ENCODE measurements at regions not wholly inside any gene's neighbourhood (a gene's known extent, or its start where the extent isn't known, plus 50 kb on each side); places are given as distances from the start of the nearest gene placed in this dataset.
A peak's percentile ranks its signal among the peaks of the same experiment; 100 is the strongest.

DNA sequence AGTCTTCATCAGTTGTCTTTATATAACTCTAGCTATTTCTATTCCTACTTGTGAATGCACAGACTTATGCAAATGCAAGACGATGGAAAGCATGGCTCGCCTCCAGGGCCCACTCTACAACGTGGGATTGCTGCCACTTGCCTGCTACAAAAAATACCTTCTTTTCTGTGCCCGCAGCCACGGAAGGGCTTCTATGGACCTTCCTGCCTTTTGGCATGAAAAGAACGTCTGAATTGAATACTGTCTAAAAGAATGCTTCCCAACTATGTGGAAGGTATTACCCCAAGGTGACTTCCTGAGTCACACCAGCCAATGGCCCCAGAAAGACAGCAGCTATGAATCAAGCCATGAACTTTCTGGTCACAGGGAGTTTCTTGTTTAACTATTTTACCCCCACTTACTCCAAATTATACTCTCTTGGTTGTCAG lies 261.2 kb downstream of the HIVEP2 start:
- no peak for DNase-seq

- no peak for DNase-seq
Measured at GRCh38 chr6:142684371-142684770, 260.6 kb downstream of the HIVEP2 start.

DNA sequence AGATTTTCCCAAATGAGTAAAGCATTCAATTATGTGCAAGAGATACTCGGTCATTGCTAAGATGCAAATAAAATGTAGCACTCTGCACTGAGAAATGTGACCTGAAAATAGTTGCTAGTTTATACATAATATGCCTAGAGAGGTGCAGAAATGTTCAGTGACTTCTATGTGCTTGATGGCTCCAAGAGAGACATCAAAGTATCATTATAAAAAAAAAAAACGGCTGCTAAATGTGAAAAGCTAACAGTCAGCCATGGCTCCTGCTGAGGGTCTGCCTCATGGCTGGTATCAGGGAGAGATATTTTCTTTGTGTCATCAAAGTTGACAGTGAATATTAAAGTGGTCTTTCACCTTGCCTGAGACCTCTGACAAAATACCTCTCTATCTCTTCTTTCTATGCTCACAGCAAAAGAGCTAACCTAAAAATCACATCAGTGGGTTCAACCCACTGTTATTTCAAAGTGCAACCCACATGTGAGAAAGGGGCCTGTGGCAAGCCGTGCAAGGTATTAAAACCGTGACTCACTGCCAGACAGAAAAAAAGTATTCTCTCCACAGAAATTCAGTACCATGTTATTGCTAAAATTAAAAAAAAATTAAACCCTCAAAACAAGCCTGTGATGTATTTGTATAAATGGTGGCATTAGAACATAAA lies 259.0 kb downstream of the HIVEP2 start:
- no peak for DNase-seq

- no peak for DNase-seq
Measured at GRCh38 chr6:142686507-142686887, 258.5 kb downstream of the HIVEP2 start.

DNA sequence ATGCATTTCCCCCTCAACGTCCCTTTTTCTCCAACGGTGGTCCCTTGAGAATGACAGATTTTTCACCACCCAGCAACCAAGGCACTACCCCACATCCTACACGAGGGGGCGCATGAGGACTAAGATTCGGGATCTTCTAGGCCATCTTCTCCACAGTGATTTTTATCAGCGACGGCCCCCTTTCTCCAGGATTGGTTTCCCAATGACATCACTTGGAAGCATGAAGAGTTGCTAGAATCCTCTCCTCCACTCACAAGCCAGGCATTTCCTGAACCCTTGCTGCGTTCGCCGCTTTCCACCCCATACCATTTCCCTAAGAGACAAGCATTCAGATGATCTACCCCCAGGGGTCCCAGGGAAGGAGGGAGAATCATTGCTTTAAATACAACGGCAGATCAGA lies 252.0 kb downstream of the HIVEP2 start:
- DNase-seq = peak; percentile 92

DNA sequence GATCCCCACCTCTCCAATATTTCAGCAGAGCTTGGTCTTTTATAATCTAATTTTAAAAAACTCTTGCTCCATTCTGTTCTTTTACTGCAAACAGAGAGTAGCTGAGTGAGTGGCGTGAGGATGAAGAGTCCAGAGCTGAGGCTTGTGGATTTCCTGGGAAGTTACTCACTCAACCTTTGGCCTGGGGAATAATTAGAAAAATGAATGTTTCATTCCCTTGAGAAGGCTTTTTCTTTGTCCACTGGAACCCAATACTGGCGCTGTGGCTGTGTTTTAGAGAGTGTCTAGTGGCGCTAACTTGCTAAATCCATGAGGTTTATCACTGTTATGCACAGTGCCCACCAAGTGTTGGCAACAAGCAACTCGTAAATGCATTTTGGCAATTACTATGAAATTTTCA lies 251.5 kb downstream of the HIVEP2 start:
- DNase-seq = peak; percentile 87

GRCh38 chr6:142694054-142694453 lies 250.9 kb downstream of the HIVEP2 start:
- peak; percentile 23 for DNase-seq

- DNase-seq = no peak
Measured at GRCh38 chr6:142695016-142695415, 250.0 kb downstream of the HIVEP2 start.

DNA sequence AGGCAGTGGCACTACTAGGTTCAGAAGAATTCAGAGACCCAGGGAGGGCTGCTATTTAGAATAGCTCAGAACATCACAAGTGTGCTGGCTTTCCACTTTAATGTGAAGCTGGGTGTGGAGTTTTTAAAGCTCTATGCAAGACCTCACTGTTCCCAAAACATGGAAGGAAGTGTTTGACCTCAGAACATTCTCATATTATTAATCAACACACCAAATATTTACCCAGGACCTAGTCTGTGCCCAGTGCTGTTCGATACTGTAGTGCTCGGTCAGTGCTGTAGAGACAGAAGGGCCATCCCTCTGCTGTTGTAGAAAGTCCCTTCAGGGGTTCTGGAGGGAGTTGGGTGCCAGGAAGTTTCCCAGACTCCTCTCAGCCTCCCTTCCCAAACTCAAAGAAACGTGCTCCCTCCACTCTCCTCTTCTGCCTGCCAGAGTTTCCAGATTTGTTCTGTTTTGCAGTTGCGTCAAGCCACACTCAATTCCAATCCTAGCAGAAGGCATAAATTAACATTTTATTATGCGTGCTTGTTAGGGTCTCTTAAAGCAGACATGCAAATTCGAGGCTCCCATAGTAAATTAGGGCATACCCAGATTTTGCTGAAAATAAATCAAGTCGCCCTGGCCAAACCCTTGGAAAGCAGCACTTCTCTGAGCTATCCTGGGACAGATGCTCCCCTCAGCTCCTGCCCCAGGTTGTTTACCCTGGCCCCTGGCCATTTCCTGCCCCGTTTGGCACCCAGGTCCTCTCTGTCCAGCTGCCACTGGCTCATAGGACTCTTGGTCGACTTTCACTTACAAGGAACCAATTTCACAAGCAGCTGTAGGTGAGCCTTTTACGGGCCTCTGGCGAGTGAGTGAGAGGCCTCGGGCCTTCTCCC lies 248.6 kb downstream of the HIVEP2 start:
- DNase-seq = peak; percentile 43

DNA sequence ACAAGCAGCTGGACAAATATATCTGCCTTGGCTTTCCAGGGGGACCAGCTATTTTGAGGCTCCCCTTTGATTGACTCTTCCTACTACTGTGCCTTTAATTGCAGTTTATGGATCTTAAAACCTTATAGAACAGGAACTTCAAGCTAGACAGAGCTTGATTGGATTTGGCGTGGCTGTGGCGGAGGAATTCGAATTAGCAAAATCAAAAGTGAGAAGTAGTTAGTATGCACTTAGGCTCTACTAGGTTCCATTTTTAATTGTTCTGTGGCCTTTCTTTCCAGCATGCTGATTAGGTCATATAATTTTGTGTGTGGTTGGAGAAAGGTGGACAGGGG lies 248.0 kb downstream of the HIVEP2 start:
- DNase-seq = no peak

DNA sequence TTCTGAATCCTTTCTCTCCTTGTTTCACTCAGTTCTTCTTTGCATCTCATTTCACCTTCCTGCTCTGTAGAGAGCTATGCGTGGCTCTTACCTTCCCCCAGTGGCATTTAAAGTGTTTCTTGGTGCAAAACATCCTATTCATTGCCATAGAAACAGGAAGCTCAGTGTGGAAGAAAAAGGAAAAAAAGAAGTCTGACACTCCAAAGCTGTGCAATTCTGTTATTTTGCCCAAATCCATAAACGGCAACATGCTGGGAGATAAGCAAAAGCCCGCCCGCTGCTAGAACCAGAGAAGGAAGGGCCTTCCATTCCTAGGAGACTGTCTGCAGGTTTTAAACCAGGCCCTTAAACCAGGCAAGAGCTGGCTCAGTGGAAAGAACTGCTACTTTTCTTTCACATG lies 247.1 kb downstream of the HIVEP2 start:
- DNase-seq = no peak

- no peak for DNase-seq
Measured at GRCh38 chr6:142698751-142699150, 246.2 kb downstream of the HIVEP2 start.

GRCh38 chr6:142699391-142699790 lies 245.6 kb downstream of the HIVEP2 start:
- DNase-seq = no peak

DNA sequence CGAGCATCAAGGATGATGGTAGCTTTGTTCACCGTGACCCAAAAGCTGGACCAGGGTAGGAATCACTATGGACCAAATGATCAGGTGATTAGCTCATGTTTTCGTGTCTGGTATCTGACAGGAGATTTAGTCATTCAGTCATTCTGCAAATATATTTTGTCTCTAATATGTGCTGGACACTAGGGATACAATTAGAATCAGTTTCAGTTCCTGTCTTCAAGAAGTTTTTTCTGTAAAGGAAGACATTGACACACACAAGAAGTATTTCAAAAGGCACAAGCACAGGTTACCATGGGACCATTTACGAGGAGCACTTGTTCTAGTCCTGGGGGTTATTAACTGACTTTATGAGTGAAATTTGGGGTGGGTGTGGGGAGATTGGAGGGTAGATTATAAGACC lies 244.9 kb downstream of the HIVEP2 start:
- no peak for DNase-seq

DNA sequence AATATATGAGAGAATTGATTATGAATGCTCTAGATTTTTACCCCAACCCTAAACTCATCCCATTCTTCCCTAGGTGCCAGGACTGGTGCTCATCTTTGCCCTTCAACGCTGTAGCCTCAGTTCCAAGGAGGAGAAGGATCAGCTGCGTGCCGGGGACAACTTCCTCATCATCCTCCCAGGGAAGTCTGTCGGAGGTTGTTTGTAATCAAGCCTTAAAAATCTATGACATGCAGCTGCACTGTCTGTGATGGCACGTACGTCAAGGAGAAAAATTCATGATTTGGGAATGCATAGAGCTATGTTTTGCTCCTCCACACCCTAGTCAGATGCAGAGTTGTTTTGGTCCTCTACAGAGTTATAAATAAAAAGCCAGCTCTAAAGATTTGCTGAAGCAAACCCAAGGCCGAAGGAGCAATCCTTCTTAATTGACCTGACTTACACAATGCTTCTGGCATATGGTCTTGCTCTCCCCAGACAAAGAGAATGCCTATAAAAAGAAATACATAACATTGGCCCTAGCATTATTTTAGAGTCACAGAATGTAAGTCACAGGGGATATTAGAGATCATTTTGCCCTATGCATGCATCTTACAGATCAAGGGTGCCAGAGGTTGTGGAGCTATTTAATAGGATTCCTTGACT lies 244.2 kb downstream of the HIVEP2 start:
- DNase-seq = no peak
